Activated CD8-positive, alpha-beta memory T cell treated with anti-CD3 and anti-CD28 coated beads for 4 hours (primary cell): ENCODE measurements at regions not wholly inside any gene's neighbourhood (a gene's known extent, or its start where the extent isn't known, plus 50 kb on each side); places are given as distances from the start of the nearest gene placed in this dataset.

Experiments
- DNase-seq, 2 donors: peaks; one replicate each; pipeline ENCODE4 v3.0.0-alpha.2; 2020; ENCODE audit warnings: low read depth in 2 of 2

- DNase-seq = no peak
Measured at GRCh38 chr9:79446523-79447307, 125.0 kb upstream of the TLE4 start.

GRCh38 chr9:79447308-79447605 is 124.5 kb upstream of the TLE4 start:
- DNase-seq = no peak

- no peak for DNase-seq
Measured at GRCh38 chr9:79447762-79448161, 124.0 kb upstream of the TLE4 start.

- no peak for DNase-seq
Measured at GRCh38 chr9:79452265-79452664, 119.5 kb upstream of the TLE4 start.

GRCh38 chr9:79461712-79462111 is 110.1 kb upstream of the TLE4 start:
- no peak for DNase-seq

- no peak for DNase-seq
Measured at GRCh38 chr9:79465156-79465555, 106.6 kb upstream of the TLE4 start.

GRCh38 chr9:79469164-79469563 is 102.6 kb upstream of the TLE4 start:
- no peak for DNase-seq

- DNase-seq = no peak
Measured at GRCh38 chr9:79470954-79471353, 100.8 kb upstream of the TLE4 start.

GRCh38 chr9:79471580-79472543 is 99.9 kb upstream of the TLE4 start:
- no peak for DNase-seq

GRCh38 chr9:79473704-79474103 is 98.1 kb upstream of the TLE4 start:
- DNase-seq = no peak

- no peak for DNase-seq
Measured at GRCh38 chr9:79477241-79477840, 94.4 kb upstream of the TLE4 start.

GRCh38 chr9:79477955-79478771 is 93.6 kb upstream of the TLE4 start:
- DNase-seq = no peak

- DNase-seq = no peak
Measured at GRCh38 chr9:79480639-79481038, 91.1 kb upstream of the TLE4 start.

- DNase-seq = no peak
Measured at GRCh38 chr9:79481846-79482477, 89.8 kb upstream of the TLE4 start.

- DNase-seq = no peak
Measured at GRCh38 chr9:79485258-79485657, 86.5 kb upstream of the TLE4 start.

- no peak for DNase-seq
Measured at GRCh38 chr9:79489261-79490000, 82.3 kb upstream of the TLE4 start.

- DNase-seq = no peak
Measured at GRCh38 chr9:79490657-79491248, 81.0 kb upstream of the TLE4 start.

GRCh38 chr9:79492092-79493009 is 79.4 kb upstream of the TLE4 start:
- no peak for DNase-seq
